ENCODE measurements at regions not wholly inside any gene's neighbourhood (a gene's known extent, or its start where the extent isn't known, plus 50 kb on each side); places are given as distances from the start of the nearest gene placed in this dataset.

- H3K36me3 ChIP-seq (ENCODE audit: insufficient read depth, low read length): no peaks in the 10 kb centered on the region
- H3K27me3 ChIP-seq (ENCODE audit: insufficient read depth, low read depth, low read length): no peaks in the 10 kb centered on the region
- no peak overlapping the region for H3K9ac ChIP-seq (ENCODE audit: low read length)
- no peaks in the 10 kb centered on the region for H4K20me1 ChIP-seq (ENCODE audit: insufficient read depth)
- no peak overlapping the region for H3K4me3 ChIP-seq (ENCODE audit: low read length)
- H3K4me2 ChIP-seq (ENCODE audit: low read length): no peak overlapping the region
- H3K79me2 ChIP-seq (replicated peaks; ENCODE audit: insufficient read depth, low read length): no peaks in the 10 kb centered on the region
- no peak overlapping the region for H2AFZ ChIP-seq (ENCODE audit: low read depth, low read length)
- H3K27ac ChIP-seq (ENCODE audit: low read length): no peak overlapping the region
- no peaks in the 10 kb centered on the region for H3K9me2 ChIP-seq (ENCODE audit: insufficient read depth, low read length)
- no peak for TF ChIP-seq MXI1 (conservative IDR thresholded peaks at IDR 0.05; ENCODE audit: poor library complexity, severe bottlenecking)
- no peak for TF ChIP-seq EZH2 (IDR thresholded peaks at IDR 0.05; ENCODE audit: borderline replicate concordance, insufficient read depth, low read length, poor library complexity, severe bottlenecking)
- TF ChIP-seq RAD21 (conservative IDR thresholded peaks at IDR 0.05): no peak
- TF ChIP-seq REST (IDR thresholded peaks at IDR 0.05; ENCODE audit: borderline replicate concordance): no peak
- H3F3A ChIP-seq (ENCODE audit: insufficient read depth, low read length, poor library complexity, severe bottlenecking): no peaks in the 10 kb centered on the region
- no peaks in the 10 kb centered on the region for H3K9me3 ChIP-seq (ENCODE audit: low read length)
Measured at GRCh38 chr15:62541250-62541649, 376.2 kb upstream of the C2CD4B start.

GRCh38 chr15:62541846-62542245 is 376.8 kb upstream of the C2CD4B start:
- no peak overlapping the region for H3K4me2 ChIP-seq (ENCODE audit: low read length)
- no peaks in the 10 kb centered on the region for H3K27me3 ChIP-seq (ENCODE audit: insufficient read depth, low read depth, low read length)
- H3K4me3 ChIP-seq (ENCODE audit: low read length): no peak overlapping the region
- no peaks in the 10 kb centered on the region for H3K79me2 ChIP-seq (replicated peaks; ENCODE audit: insufficient read depth, low read length)
- H3K9me2 ChIP-seq (ENCODE audit: insufficient read depth, low read length): no peaks in the 10 kb centered on the region
- H3F3A ChIP-seq (ENCODE audit: insufficient read depth, low read length, poor library complexity, severe bottlenecking): no peaks in the 10 kb centered on the region
- no peaks in the 10 kb centered on the region for H3K36me3 ChIP-seq (ENCODE audit: insufficient read depth, low read length)
- TF ChIP-seq REST (IDR thresholded peaks at IDR 0.05; ENCODE audit: borderline replicate concordance) (no peak), MXI1 (conservative IDR thresholded peaks at IDR 0.05; ENCODE audit: poor library complexity, severe bottlenecking) (no peak), POLR2AphosphoS5 (IDR thresholded peaks at IDR 0.05) (no peak), CTCF (IDR thresholded peaks at IDR 0.05; ENCODE audit: poor library complexity, severe bottlenecking) (no peak), EP300 (conservative IDR thresholded peaks at IDR 0.05; ENCODE audit: poor library complexity, severe bottlenecking) (no peak), RAD21 (conservative IDR thresholded peaks at IDR 0.05) (no peak), TAF1 (IDR thresholded peaks at IDR 0.05; ENCODE audit: low read depth) (no peak), SMC3 (conservative IDR thresholded peaks at IDR 0.05; ENCODE audit: poor library complexity) (no peak), EZH2 (IDR thresholded peaks at IDR 0.05; ENCODE audit: borderline replicate concordance, insufficient read depth, low read length, poor library complexity, severe bottlenecking) (no peak)
- no peak overlapping the region for H3K27ac ChIP-seq (ENCODE audit: low read length)
- H3K9me3 ChIP-seq (ENCODE audit: low read length): no peaks in the 10 kb centered on the region
- H3K9ac ChIP-seq (ENCODE audit: low read length): no peak overlapping the region
- no peak overlapping the region for H2AFZ ChIP-seq (ENCODE audit: low read depth, low read length)
- no peaks in the 10 kb centered on the region for H4K20me1 ChIP-seq (ENCODE audit: insufficient read depth)
